Lower lobe of right lung (tissue), 2 donors: ENCODE measurements at regions not wholly inside any gene's neighbourhood (a gene's known extent, or its start where the extent isn't known, plus 50 kb on each side); places are given as distances from the start of the nearest gene placed in this dataset.

ENCODE experiments used
- ATAC-seq, 2 donors: fragments of 200-7000 bp; cut with Tn5 transposase; one replicate each; pipeline ENCODE4 v1.9.1; 2020 to 2022; ENCODE audit warnings: mild to moderate bottlenecking in 2 of 2, moderate library complexity in 2 of 2
- DNase-seq: peaks from one replicate; pipeline ENCODE4 v3.0.0-alpha.2; 2020
- H3K27ac ChIP-seq: fragments of 200-600 bp; one replicate; pipeline ENCODE4 v1.8.0; 2022
- H3K27me3 ChIP-seq: fragments of 200-600 bp; one replicate; pipeline ENCODE4 v1.8.0; 2022; ENCODE audit warnings: low read depth
- H3K36me3 ChIP-seq: fragments of 200-600 bp; one replicate; pipeline ENCODE4 v1.8.0; 2022; ENCODE audit warnings: mild to moderate bottlenecking
- H3K4me1 ChIP-seq: fragments of 200-600 bp; one replicate; pipeline ENCODE4 v1.8.0; 2022
- H3K4me3 ChIP-seq: fragments of 200-600 bp; one replicate; pipeline ENCODE4 v1.8.0; 2022; ENCODE audit warnings: mild to moderate bottlenecking
- H3K9me3 ChIP-seq: fragments of 200-600 bp; one replicate; pipeline ENCODE4 v1.8.0; 2022
- CTCF ChIP-seq: fragments of 200-600 bp; IDR thresholded peaks from one replicate; pipeline ENCODE4 v1.8.0; 2022; ENCODE audit warnings: antibody characterized with exemption, mild to moderate bottlenecking
- intact Hi-C: fragments of 100-400 bp; cut with DNase I; formaldehyde crosslinking; loops from one replicate; pipeline ENCODE4 v1.11.0; 2022
- donor health status: DM: no; HTN: yes; CAD: no; lungs with severe emphysema.

- Histone ChIP-seq H3K4me1 (no peaks in the 10 kb centered on the region), H3K36me3 (no peaks in the 10 kb centered on the region), H3K27me3 (no peaks in the 10 kb centered on the region), H3K9me3 (no peaks in the 10 kb centered on the region), H3K27ac (no peak overlapping the region), H3K4me3 (no peak overlapping the region)
- intact Hi-C loops, result no loop called here
- DNase-seq (no peak), ATAC-seq (no peak)
- no peak for TF ChIP-seq CTCF
Observed at GRCh38 chr13:36516225-36516624, 83.9 kb downstream of the CCNA1 start.

GRCh38 chr13:36518707-36519106, 86.4 kb downstream of the CCNA1 start:
- no peak overlapping the region for H3K4me3 ChIP-seq
- H3K36me3 ChIP-seq, result no peaks in the 10 kb centered on the region
- TF ChIP-seq CTCF, result no peak
- DNase-seq, result no peak
- intact Hi-C loops, result no loop called here
- ATAC-seq, result no peak
- H3K9me3 ChIP-seq, result no peaks in the 10 kb centered on the region
- H3K4me1 ChIP-seq, result no peaks in the 10 kb centered on the region
- no peak overlapping the region for H3K27ac ChIP-seq
- H3K27me3 ChIP-seq, result no peaks in the 10 kb centered on the region

- no peak for TF ChIP-seq CTCF
- no peak overlapping the region for H3K27ac ChIP-seq
- H3K36me3 ChIP-seq, result no peaks in the 10 kb centered on the region
- ATAC-seq, result no peak
- intact Hi-C loops, result no loop called here
- H3K4me1 ChIP-seq, result no peaks in the 10 kb centered on the region
- H3K27me3 ChIP-seq, result no peaks in the 10 kb centered on the region
- DNase-seq, result no peak
- H3K9me3 ChIP-seq, result no peaks in the 10 kb centered on the region
- no peak overlapping the region for H3K4me3 ChIP-seq
Observed at GRCh38 chr13:36519432-36519831, 87.1 kb downstream of the CCNA1 start.

DNA sequence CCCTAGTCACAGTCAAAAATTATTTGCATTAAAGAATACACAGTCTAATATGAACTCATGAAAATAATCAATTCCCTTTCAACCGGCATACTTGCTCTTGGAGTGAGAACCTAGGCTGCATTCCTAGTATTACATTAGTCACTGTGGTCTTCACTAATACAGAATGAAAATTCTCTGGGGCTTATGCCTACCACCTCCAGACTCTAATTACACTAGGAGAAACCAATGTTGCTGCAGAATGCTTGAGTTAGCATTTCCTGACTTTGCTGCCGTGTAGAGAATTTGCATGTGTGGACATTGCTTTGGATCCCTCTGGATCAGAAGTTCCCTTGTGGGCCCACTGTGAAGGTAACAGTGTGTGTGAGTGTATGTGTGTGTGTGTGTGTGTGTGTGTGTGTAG, 87.8 kb downstream of the CCNA1 start:
- intact Hi-C loops, result no loop called here
- H3K9me3 ChIP-seq, result no peaks in the 10 kb centered on the region

DNA sequence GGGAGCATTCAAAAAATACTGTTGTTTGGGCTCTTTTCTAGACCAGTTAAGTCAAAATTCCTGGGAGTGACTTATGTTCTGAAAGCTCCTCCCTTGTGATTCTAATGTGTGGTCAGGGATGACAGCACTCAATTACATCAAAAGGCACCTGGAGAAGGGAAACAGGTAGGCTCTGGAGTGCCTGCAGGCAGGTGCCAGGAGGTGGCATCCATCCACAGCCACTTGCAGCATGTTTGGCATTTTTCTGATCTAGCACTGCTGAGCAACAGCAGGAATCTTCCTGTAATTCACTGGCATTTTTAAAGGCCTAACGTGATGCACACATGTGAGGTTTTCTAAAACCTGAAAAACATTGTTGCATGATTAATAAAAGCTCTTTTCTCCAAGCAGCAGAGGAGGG, 94.6 kb downstream of the CCNA1 start:
- no peaks in the 10 kb centered on the region for H3K27me3 ChIP-seq
- H3K9me3 ChIP-seq, result no peaks in the 10 kb centered on the region
- peak; percentile 50 for DNase-seq
- no peaks in the 10 kb centered on the region for H3K36me3 ChIP-seq
- ATAC-seq, result peak; percentile 62 to 71
- H3K27ac ChIP-seq, result no peak overlapping the region
- no peak overlapping the region for H3K4me3 ChIP-seq
- intact Hi-C loops, result no loop called here
- TF ChIP-seq CTCF, result no peak
- H3K4me1 ChIP-seq, result peaks cover 11% of the 10 kb centered on the region

More for the DNA sequence above, 87.8 kb downstream of the CCNA1 start:
- no peaks in the 10 kb centered on the region for H3K27me3 ChIP-seq
- H3K27ac ChIP-seq, result no peak overlapping the region
- TF ChIP-seq CTCF, result no peak
- H3K36me3 ChIP-seq, result no peaks in the 10 kb centered on the region
- DNase-seq (no peak), ATAC-seq (no peak)
- no peak overlapping the region for H3K4me3 ChIP-seq
- H3K4me1 ChIP-seq, result no peaks in the 10 kb centered on the region

DNA sequence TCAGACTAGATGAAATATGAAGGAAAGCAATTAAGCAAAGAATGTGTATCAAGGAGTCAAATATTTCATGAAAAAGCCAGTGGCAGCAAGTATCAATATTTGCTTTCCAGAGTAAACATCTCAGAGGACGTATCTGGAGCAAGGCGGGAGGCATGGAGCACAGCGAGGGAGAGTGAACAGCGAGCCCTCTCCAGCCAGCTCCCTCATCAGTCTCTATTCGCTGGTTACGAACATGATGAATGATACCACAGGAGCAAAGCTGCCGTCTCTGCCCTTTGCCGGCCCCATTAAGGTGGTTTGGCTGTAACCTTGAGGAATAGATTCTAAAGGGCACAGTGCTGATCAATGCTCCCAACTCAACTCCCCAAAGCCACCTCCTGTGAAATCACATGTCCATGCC, 95.8 kb downstream of the CCNA1 start:
- Histone ChIP-seq H3K9me3 (no peaks in the 10 kb centered on the region), H3K27me3 (no peaks in the 10 kb centered on the region), H3K27ac (no peak overlapping the region), H3K4me3 (no peak overlapping the region), H3K4me1 (peaks cover 21% of the 10 kb centered on the region), H3K36me3 (no peaks in the 10 kb centered on the region)
- intact Hi-C loops, result no loop called here
- ATAC-seq (peak; percentile 36 to 39), DNase-seq (peak; percentile 44)
- no peak for TF ChIP-seq CTCF
